ENCODE measurements at regions not wholly inside any gene's neighbourhood (a gene's known extent, or its start where the extent isn't known, plus 50 kb on each side); places are given as distances from the start of the nearest gene placed in this dataset.

DNA sequence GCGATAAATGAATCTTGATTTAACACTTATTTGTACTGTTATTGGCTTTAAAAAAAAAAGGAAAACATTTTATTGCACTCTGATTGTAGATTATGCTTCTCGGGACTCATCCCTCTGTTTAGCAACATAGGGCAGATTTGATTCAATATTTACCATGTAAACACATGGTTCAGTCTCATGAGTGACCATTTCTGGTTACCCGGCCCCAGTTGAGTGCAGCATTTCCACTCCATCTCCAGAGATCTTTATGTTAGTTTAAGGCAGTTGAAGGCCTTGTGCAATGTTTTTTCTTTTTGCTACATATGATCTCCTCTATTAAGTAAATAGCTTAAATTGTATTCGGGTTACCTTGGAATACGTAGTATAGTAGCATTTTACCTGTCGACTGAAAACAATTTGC lies 143.3 kb upstream of the RPS6KA3 start:
- Histone ChIP-seq H3K27ac (ENCODE audit: extremely low read depth, low read depth, low read length) (no peak overlapping the region), H3K9me3 (ENCODE audit: control insufficient read depth, insufficient read depth, low read depth, low read length) (no peaks in the 10 kb centered on the region), H3K36me3 (ENCODE audit: control insufficient read depth in 2 of 2, insufficient read depth in 1 of 2, low read length in 2 of 2) (no peaks in the 10 kb centered on the region), H3K4me3 (ENCODE audit: low read depth, low read length) (no peak overlapping the region), H3K4me1 (ENCODE audit: control insufficient read depth, insufficient read depth, low read length) (no peaks in the 10 kb centered on the region)
- TF ChIP-seq ZSCAN16 (tag by site-specific recombination; IDR thresholded peaks at IDR 0.05): no peak
- TF ChIP-seq ZNF629 (tag by site-specific recombination; IDR thresholded peaks at IDR 0.05): no peak
- no peak for TF ChIP-seq SCRT2 (tag by site-specific recombination; IDR thresholded peaks at IDR 0.05)
- no peak for TF ChIP-seq ZNF302 (tag by site-specific recombination; IDR thresholded peaks at IDR 0.05; ENCODE audit: low read depth)
- no peak for TF ChIP-seq SALL2 (tag by site-specific recombination; IDR thresholded peaks at IDR 0.05; ENCODE audit: borderline replicate concordance)
- TF ChIP-seq ZEB2 (tag by site-specific recombination; IDR thresholded peaks at IDR 0.05): no peak
- TF ChIP-seq, protein P1, sequence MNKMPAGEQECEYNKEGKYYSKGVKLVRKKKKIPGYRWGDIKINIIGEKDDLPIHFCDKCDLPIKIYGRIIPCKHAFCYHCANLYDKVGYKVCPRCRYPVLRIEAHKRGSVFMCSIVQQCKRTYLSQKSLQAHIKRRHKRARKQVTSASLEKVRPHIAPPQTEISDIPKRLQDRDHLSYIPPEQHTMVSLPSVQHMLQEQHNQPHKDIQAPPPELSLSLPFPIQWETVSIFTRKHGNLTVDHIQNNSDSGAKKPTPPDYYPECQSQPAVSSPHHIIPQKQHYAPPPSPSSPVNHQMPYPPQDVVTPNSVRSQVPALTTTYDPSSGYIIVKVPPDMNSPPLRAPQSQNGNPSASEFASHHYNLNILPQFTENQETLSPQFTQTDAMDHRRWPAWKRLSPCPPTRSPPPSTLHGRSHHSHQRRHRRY (tag by site-specific recombination; IDR thresholded peaks at IDR 0.05): no peak
- TF ChIP-seq ZNF544 (tag by site-specific recombination; IDR thresholded peaks at IDR 0.05): no peak
- TF ChIP-seq ZNF600 (tag by site-specific recombination; IDR thresholded peaks at IDR 0.05): no peak
- TF ChIP-seq KLF9 (tag by site-specific recombination; IDR thresholded peaks at IDR 0.05; ENCODE audit: low read depth): no peak
- no peak for TF ChIP-seq OSR2 (tag by site-specific recombination; IDR thresholded peaks at IDR 0.05)
- ChIA-PET POLR2A (no interaction called here), CTCF (no interaction called here)

DNA sequence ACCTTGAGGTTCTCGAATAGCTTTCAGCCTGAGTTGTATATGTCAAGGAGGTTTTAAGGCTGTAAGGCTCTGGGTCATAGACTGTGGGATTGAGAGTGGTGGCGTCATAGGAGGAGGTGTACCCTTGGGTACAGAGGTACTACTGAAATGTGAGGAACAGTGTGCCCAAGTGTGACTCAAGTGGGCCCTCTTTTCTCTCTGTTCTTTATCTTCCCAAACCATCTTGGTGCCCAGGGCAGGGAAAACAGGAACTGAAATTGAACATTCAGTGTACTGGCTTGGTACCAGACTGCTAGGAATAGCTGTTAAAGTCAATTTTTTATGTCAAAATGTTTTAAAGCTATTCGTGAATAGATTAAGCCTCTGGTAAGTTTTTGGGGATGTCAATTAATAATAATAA lies 136.2 kb upstream of the RPS6KA3 start:
- no peaks in the 10 kb centered on the region for H3K36me3 ChIP-seq (ENCODE audit: control insufficient read depth in 2 of 2, insufficient read depth in 1 of 2, low read length in 2 of 2)
- ChIA-PET POLR2A (no interaction called here), CTCF (no interaction called here)
- no peak overlapping the region for H3K27ac ChIP-seq (ENCODE audit: extremely low read depth, low read depth, low read length)
- H3K4me1 ChIP-seq (ENCODE audit: control insufficient read depth, insufficient read depth, low read length): no peaks in the 10 kb centered on the region
- H3K4me3 ChIP-seq (ENCODE audit: low read depth, low read length): no peak overlapping the region
- no peaks in the 10 kb centered on the region for H3K9me3 ChIP-seq (ENCODE audit: control insufficient read depth, insufficient read depth, low read depth, low read length)
- TF ChIP-seq ZNF16 (tag by site-specific recombination; IDR thresholded peaks at IDR 0.05; ENCODE audit: low read depth): no peak
- no peak for TF ChIP-seq ZNF23 (tag by site-specific recombination; IDR thresholded peaks at IDR 0.05; ENCODE audit: borderline replicate concordance)
- TF ChIP-seq YY2 (tag by site-specific recombination; IDR thresholded peaks at IDR 0.05): no peak
- TF ChIP-seq, protein P2, sequence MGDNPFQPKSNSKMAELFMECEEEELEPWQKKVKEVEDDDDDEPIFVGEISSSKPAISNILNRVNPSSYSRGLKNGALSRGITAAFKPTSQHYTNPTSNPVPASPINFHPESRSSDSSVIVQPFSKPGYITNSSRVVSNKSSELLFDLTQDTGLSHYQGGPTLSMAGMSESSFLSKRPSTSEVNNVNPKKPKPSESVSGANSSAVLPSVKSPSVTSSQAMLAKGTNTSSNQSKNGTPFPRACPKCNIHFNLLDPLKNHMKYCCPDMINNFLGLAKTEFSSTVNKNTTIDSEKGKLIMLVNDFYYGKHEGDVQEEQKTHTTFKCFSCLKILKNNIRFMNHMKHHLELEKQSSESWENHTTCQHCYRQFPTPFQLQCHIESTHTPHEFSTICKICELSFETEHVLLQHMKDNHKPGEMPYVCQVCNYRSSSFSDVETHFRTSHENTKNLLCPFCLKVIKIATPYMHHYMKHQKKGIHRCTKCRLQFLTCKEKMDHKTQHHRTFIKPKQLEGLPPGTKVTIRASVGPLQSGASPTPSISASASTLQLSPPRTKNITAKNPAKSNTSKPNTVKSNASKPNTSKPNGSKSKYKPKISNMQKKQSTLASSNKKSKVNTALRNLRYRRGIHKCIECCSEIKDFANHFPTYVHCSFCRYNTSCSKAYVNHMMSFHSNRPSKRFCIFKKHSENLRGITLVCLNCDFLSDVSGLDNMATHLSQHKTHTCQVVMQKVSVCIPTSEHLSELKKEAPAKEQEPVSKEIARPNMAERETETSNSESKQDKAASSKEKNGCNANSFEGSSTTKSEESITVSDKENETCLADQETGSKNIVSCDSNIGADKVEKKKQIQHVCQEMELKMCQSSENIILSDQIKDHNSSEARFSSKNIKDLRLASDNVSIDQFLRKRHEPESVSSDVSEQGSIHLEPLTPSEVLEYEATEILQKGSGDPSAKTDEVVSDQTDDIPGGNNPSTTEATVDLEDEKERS (tag by site-specific recombination; IDR thresholded peaks at IDR 0.05): no peak
- no peak for TF ChIP-seq ZNF530 (tag by site-specific recombination; IDR thresholded peaks at IDR 0.05; ENCODE audit: low read depth)
- TF ChIP-seq ZNF184 (tag by site-specific recombination; IDR thresholded peaks at IDR 0.05): no peak
- TF ChIP-seq, protein P3, sequence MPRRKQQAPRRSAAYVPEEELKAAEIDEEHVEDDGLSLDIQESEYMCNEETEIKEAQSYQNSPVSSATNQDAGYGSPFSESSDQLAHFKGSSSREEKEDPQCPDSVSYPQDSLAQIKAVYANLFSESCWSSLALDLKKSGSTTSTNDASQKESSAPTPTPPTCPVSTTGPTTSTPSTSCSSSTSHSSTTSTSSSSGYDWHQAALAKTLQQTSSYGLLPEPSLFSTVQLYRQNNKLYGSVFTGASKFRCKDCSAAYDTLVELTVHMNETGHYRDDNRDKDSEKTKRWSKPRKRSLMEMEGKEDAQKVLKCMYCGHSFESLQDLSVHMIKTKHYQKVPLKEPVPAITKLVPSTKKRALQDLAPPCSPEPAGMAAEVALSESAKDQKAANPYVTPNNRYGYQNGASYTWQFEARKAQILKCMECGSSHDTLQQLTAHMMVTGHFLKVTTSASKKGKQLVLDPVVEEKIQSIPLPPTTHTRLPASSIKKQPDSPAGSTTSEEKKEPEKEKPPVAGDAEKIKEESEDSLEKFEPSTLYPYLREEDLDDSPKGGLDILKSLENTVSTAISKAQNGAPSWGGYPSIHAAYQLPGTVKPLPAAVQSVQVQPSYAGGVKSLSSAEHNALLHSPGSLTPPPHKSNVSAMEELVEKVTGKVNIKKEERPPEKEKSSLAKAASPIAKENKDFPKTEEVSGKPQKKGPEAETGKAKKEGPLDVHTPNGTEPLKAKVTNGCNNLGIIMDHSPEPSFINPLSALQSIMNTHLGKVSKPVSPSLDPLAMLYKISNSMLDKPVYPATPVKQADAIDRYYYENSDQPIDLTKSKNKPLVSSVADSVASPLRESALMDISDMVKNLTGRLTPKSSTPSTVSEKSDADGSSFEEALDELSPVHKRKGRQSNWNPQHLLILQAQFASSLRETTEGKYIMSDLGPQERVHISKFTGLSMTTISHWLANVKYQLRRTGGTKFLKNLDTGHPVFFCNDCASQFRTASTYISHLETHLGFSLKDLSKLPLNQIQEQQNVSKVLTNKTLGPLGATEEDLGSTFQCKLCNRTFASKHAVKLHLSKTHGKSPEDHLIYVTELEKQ (tag by site-specific recombination; IDR thresholded peaks at IDR 0.05; ENCODE audit: borderline replicate concordance): no peak
- no peak for TF ChIP-seq ZNF423 (tag by site-specific recombination; IDR thresholded peaks at IDR 0.05)
- TF ChIP-seq SCRT1 (tag by site-specific recombination; IDR thresholded peaks at IDR 0.05; ENCODE audit: borderline replicate concordance): no peak
